ENCODE measurements at regions not wholly inside any gene's neighbourhood (a gene's known extent, or its start where the extent isn't known, plus 50 kb on each side); places are given as distances from the start of the nearest gene placed in this dataset.

DNA sequence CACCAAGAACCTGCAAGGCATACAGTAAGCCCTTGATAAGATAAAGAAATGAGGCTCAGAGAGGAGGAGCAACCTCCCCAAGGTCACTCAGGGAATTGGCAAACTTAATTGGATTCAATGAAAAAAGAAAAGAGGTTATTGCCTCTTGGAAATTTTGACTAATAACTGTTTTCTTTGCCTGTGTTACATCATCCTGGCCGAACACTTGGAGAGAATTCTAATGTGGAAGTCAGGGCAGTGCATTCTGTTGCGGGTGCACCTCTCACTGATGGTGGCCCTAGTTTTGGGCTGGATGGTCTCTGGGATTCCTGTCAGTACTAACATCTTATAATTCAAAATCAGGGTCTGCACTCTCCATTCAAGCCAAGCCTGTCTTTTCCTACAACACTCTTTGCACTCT lies 186.2 kb upstream of the BCOR start:
- TF ChIP-seq, protein P1, sequence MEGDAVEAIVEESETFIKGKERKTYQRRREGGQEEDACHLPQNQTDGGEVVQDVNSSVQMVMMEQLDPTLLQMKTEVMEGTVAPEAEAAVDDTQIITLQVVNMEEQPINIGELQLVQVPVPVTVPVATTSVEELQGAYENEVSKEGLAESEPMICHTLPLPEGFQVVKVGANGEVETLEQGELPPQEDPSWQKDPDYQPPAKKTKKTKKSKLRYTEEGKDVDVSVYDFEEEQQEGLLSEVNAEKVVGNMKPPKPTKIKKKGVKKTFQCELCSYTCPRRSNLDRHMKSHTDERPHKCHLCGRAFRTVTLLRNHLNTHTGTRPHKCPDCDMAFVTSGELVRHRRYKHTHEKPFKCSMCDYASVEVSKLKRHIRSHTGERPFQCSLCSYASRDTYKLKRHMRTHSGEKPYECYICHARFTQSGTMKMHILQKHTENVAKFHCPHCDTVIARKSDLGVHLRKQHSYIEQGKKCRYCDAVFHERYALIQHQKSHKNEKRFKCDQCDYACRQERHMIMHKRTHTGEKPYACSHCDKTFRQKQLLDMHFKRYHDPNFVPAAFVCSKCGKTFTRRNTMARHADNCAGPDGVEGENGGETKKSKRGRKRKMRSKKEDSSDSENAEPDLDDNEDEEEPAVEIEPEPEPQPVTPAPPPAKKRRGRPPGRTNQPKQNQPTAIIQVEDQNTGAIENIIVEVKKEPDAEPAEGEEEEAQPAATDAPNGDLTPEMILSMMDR (IDR thresholded peaks at IDR 0.05) = no peak
- no peak for TF ChIP-seq EP300 (IDR thresholded peaks at IDR 0.05)

All from esophagus muscularis mucosa (tissue), 3 donors.